ENCODE measurements at regions not wholly inside any gene's neighbourhood (a gene's known extent, or its start where the extent isn't known, plus 50 kb on each side); places are given as distances from the start of the nearest gene placed in this dataset.

GRCh38 chr5:124630767-124631704 is 115.4 kb downstream of the ZNF608 start:
- DNase-seq (ENCODE audit: low spot score) (no peak), ATAC-seq (no peak), FAIRE-seq (no peak)
- Histone ChIP-seq H3K9ac (ENCODE audit: insufficient read depth, low read depth, low read length) (no peak overlapping the region), H3K79me2 (ENCODE audit: insufficient read depth, low read length) (no peaks in the 10 kb centered on the region), H4K20me1 (ENCODE audit: insufficient read depth, low read length) (no peaks in the 10 kb centered on the region), H3K9me3 (ENCODE audit: low read length) (no peaks in the 10 kb centered on the region), H3K4me3 (replicated peaks in 1 of 3; ENCODE audit: insufficient read depth in 1 of 3, low read depth in 2 of 3, low read length in 3 of 3) (no peak overlapping the region), H3K4me1 (ENCODE audit: insufficient read depth, low read length) (peaks cover 61% of the 10 kb centered on the region), H2AFZ (ENCODE audit: low read length) (no peak overlapping the region), H3K36me3 (replicated peaks in 1 of 2; ENCODE audit: control insufficient read depth in 1 of 2, insufficient read depth in 2 of 2, low read length in 2 of 2) (no peaks in the 10 kb centered on the region), H3K27ac (ENCODE audit: extremely low read length, insufficient read depth, low read length) (no peak overlapping the region), H3K4me2 (ENCODE audit: low read depth, low read length) (no peak overlapping the region), H3K27me3 (ENCODE audit: control insufficient read depth in 1 of 2, insufficient read depth in 2 of 2, low read length in 2 of 2) (no peaks in the 10 kb centered on the region)
- ChIA-PET CTCF (ENCODE audit: low intra/inter-chr PET ratio, low total read pairs) (no interaction called here), POLR2A (no interaction called here)
- TF ChIP-seq ZNF484 (CRISPR knock-in tag; IDR thresholded peaks at IDR 0.05; ENCODE audit: borderline replicate concordance, low read depth) (no peak), NR0B2 (CRISPR knock-in tag; IDR thresholded peaks at IDR 0.05) (no peak), SPEN (CRISPR knock-in tag; IDR thresholded peaks at IDR 0.05; ENCODE audit: low read depth) (no peak), SOX5 (CRISPR knock-in tag; IDR thresholded peaks at IDR 0.05; ENCODE audit: borderline replicate concordance) (no peak), ZBTB40 (IDR thresholded peaks at IDR 0.05) (no peak), ZBTB40 (CRISPR knock-in tag; IDR thresholded peaks at IDR 0.05) (no peak), GFI1 (CRISPR knock-in tag; IDR thresholded peaks at IDR 0.05; ENCODE audit: borderline replicate concordance) (no peak), TIGD3 (CRISPR knock-in tag; IDR thresholded peaks at IDR 0.05; ENCODE audit: borderline replicate concordance) (no peak), ZNF674 (CRISPR knock-in tag; IDR thresholded peaks at IDR 0.05; ENCODE audit: low read depth) (no peak)
- intact Hi-C loops (cut with micrococcal nuclease; ENCODE audit: unreplicated experiment) (no loop called here), in situ Hi-C loops (cut with HindIII; ENCODE audit: extremely low pct_ligation_motif_present, low pct_unique_long_range_greater_than_20kb) (no loop called here)
- no TSS peak for BruUV-seq (replicated peaks)
- 92% methylated on average over 5 of the region's 5 CpGs for WGBS (ENCODE audit: low lambda C conversion rate)
